Suprapubic skin (tissue), 4 donors: ENCODE measurements at regions not wholly inside any gene's neighbourhood (a gene's known extent, or its start where the extent isn't known, plus 50 kb on each side); places are given as distances from the start of the nearest gene placed in this dataset.

Experiments used
- EP300 ChIP-seq: sonication (generic); formaldehyde crosslinking; IDR thresholded peaks from one replicate; pipeline ENCODE4 v1.6.1; 2017; ENCODE audit warnings: antibody characterized with exemption
- POLR2A ChIP-seq, 2 donors: fragments of 450-650 bp; IDR thresholded peaks; one replicate each; pipeline ENCODE4 v1.6.1; 2017; ENCODE audit warnings: antibody characterized with exemption in 2 of 2, mild to moderate bottlenecking in 2 of 2, moderate library complexity in 2 of 2
- POLR2AphosphoS5 ChIP-seq, 3 donors: sonication (generic); formaldehyde crosslinking; IDR thresholded peaks; one replicate each; pipeline ENCODE4 v1.6.1; 2017; ENCODE audit warnings: antibody characterized with exemption in 3 of 3
- TF ChIP-seq, protein P1 (sequence below), 2 donors: fragments of 200-600 bp in 1 of 2; fragments of 450-650 bp in 1 of 2; sonication (generic) in 1 of 2; IDR thresholded peaks; one replicate each; pipeline ENCODE4 v1.5.1; 2016 to 2019; ENCODE audit warnings: antibody characterized with exemption in 2 of 2, mild to moderate bottlenecking in 1 of 2, moderate library complexity in 1 of 2

DNA sequence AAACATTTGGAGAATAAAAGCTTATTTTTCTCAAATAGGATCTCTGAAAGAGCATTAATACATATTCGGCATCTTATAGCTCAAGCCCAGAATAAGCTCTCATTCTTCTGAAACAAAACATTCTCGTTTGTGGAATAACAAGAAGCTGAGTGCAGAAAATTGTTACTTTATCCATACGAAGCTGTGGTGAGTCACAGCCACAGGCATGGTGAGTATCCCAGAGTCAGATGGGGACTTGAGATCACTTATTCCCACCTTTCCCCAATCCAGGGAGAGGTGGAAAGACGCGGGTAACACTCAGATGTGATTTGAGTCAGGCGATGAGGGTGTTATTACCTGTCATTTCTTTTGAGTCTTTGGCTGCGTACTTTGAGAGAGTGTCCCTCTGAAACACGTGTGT is 214.6 kb upstream of the TMEM132C start:
- no peak for TF ChIP-seq POLR2A (IDR thresholded peaks at IDR 0.05)
- TF ChIP-seq, protein P1, sequence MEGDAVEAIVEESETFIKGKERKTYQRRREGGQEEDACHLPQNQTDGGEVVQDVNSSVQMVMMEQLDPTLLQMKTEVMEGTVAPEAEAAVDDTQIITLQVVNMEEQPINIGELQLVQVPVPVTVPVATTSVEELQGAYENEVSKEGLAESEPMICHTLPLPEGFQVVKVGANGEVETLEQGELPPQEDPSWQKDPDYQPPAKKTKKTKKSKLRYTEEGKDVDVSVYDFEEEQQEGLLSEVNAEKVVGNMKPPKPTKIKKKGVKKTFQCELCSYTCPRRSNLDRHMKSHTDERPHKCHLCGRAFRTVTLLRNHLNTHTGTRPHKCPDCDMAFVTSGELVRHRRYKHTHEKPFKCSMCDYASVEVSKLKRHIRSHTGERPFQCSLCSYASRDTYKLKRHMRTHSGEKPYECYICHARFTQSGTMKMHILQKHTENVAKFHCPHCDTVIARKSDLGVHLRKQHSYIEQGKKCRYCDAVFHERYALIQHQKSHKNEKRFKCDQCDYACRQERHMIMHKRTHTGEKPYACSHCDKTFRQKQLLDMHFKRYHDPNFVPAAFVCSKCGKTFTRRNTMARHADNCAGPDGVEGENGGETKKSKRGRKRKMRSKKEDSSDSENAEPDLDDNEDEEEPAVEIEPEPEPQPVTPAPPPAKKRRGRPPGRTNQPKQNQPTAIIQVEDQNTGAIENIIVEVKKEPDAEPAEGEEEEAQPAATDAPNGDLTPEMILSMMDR (IDR thresholded peaks at IDR 0.05) = no peak
- no peak for TF ChIP-seq POLR2AphosphoS5 (IDR thresholded peaks at IDR 0.05)
- TF ChIP-seq EP300 = no peak
